ENCODE measurements at regions not wholly inside any gene's neighbourhood (a gene's known extent, or its start where the extent isn't known, plus 50 kb on each side); places are given as distances from the start of the nearest gene placed in this dataset.

- Histone ChIP-seq H3K4me3 (ENCODE audit: low read length in 2 of 2) (no peak overlapping the region), H3K27ac (ENCODE audit: low read depth in 2 of 2, low read length in 2 of 2) (no peak overlapping the region), H3K27me3 (ENCODE audit: control insufficient read depth in 2 of 2, insufficient read depth in 2 of 2, low read length in 2 of 2) (no peaks in the 10 kb centered on the region), H3K36me3 (ENCODE audit: control insufficient read depth in 2 of 2, insufficient read depth in 2 of 2, low read length in 2 of 2) (no peaks in the 10 kb centered on the region), H3K9ac (ENCODE audit: low read depth in 1 of 2, low read length in 2 of 2) (no peak overlapping the region), H3K9me3 (ENCODE audit: control insufficient read depth in 2 of 2, low read length in 2 of 2) (no peaks in the 10 kb centered on the region), H3K4me1 (ENCODE audit: control insufficient read depth in 2 of 2, insufficient read depth in 2 of 2, low read length in 2 of 2) (no peaks in the 10 kb centered on the region)
These were observed 941.0 kb upstream of the INTU start for GRCh38 chr4:126691797-126692196.

- no peaks in the 10 kb centered on the region for H3K27me3 ChIP-seq (ENCODE audit: control insufficient read depth in 2 of 2, insufficient read depth in 2 of 2, low read length in 2 of 2)
- no peaks in the 10 kb centered on the region for H3K36me3 ChIP-seq (ENCODE audit: control insufficient read depth in 2 of 2, insufficient read depth in 2 of 2, low read length in 2 of 2)
- H3K4me1 ChIP-seq (ENCODE audit: control insufficient read depth in 2 of 2, insufficient read depth in 2 of 2, low read length in 2 of 2) = no peaks in the 10 kb centered on the region
- H3K9me3 ChIP-seq (ENCODE audit: control insufficient read depth in 2 of 2, low read length in 2 of 2) = no peaks in the 10 kb centered on the region
- no peak overlapping the region for H3K27ac ChIP-seq (ENCODE audit: low read depth in 2 of 2, low read length in 2 of 2)
- H3K9ac ChIP-seq (ENCODE audit: low read depth in 1 of 2, low read length in 2 of 2) = no peak overlapping the region
- no peak overlapping the region for H3K4me3 ChIP-seq (ENCODE audit: low read length in 2 of 2)
These were observed 935.0 kb upstream of the INTU start for GRCh38 chr4:126697748-126698147.

GRCh38 chr4:126698224-126698623 lies 934.5 kb upstream of the INTU start:
- Histone ChIP-seq H3K9ac (ENCODE audit: low read depth in 1 of 2, low read length in 2 of 2) (no peak overlapping the region), H3K27me3 (ENCODE audit: control insufficient read depth in 2 of 2, insufficient read depth in 2 of 2, low read length in 2 of 2) (no peaks in the 10 kb centered on the region), H3K27ac (ENCODE audit: low read depth in 2 of 2, low read length in 2 of 2) (no peak overlapping the region), H3K36me3 (ENCODE audit: control insufficient read depth in 2 of 2, insufficient read depth in 2 of 2, low read length in 2 of 2) (no peaks in the 10 kb centered on the region), H3K4me3 (ENCODE audit: low read length in 2 of 2) (no peak overlapping the region), H3K4me1 (ENCODE audit: control insufficient read depth in 2 of 2, insufficient read depth in 2 of 2, low read length in 2 of 2) (no peaks in the 10 kb centered on the region), H3K9me3 (ENCODE audit: control insufficient read depth in 2 of 2, low read length in 2 of 2) (no peaks in the 10 kb centered on the region)

DNA sequence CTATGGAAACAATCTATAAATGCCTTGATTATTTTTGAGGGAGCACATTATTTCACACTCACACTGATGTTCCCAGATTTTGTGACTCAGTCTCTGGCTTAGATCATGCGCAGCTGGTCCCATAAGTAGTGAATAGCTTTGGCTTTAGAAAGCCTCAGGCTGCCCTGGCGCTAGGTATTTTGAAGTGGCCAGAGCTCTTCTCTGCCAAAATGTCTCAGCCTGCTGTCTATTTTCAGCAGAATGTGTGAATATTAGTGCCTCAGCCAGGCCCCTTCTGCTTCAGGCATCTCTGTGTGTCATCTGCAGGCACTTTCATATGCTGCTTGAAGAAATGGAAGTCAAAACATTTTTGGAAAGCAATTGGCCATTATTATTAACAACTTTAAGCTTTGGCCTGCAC lies 931.0 kb upstream of the INTU start:
- H3K4me3 ChIP-seq (ENCODE audit: low read length in 2 of 2) = no peak overlapping the region
- no peak overlapping the region for H3K27ac ChIP-seq (ENCODE audit: low read depth in 2 of 2, low read length in 2 of 2)
- H3K4me1 ChIP-seq (ENCODE audit: control insufficient read depth in 2 of 2, insufficient read depth in 2 of 2, low read length in 2 of 2) = no peaks in the 10 kb centered on the region
- no peaks in the 10 kb centered on the region for H3K9me3 ChIP-seq (ENCODE audit: control insufficient read depth in 2 of 2, low read length in 2 of 2)
- no peaks in the 10 kb centered on the region for H3K27me3 ChIP-seq (ENCODE audit: control insufficient read depth in 2 of 2, insufficient read depth in 2 of 2, low read length in 2 of 2)
- no peak overlapping the region for H3K9ac ChIP-seq (ENCODE audit: low read depth in 1 of 2, low read length in 2 of 2)
- H3K36me3 ChIP-seq (ENCODE audit: control insufficient read depth in 2 of 2, insufficient read depth in 2 of 2, low read length in 2 of 2) = no peaks in the 10 kb centered on the region

- Histone ChIP-seq H3K36me3 (ENCODE audit: control insufficient read depth in 2 of 2, insufficient read depth in 2 of 2, low read length in 2 of 2) (no peaks in the 10 kb centered on the region), H3K9me3 (ENCODE audit: control insufficient read depth in 2 of 2, low read length in 2 of 2) (no peaks in the 10 kb centered on the region), H3K9ac (ENCODE audit: low read depth in 1 of 2, low read length in 2 of 2) (no peak overlapping the region), H3K4me3 (ENCODE audit: low read length in 2 of 2) (no peak overlapping the region), H3K4me1 (ENCODE audit: control insufficient read depth in 2 of 2, insufficient read depth in 2 of 2, low read length in 2 of 2) (no peaks in the 10 kb centered on the region), H3K27me3 (ENCODE audit: control insufficient read depth in 2 of 2, insufficient read depth in 2 of 2, low read length in 2 of 2) (no peaks in the 10 kb centered on the region), H3K27ac (ENCODE audit: low read depth in 2 of 2, low read length in 2 of 2) (no peak overlapping the region)
These were observed 930.0 kb upstream of the INTU start for GRCh38 chr4:126702747-126703146.

DNA sequence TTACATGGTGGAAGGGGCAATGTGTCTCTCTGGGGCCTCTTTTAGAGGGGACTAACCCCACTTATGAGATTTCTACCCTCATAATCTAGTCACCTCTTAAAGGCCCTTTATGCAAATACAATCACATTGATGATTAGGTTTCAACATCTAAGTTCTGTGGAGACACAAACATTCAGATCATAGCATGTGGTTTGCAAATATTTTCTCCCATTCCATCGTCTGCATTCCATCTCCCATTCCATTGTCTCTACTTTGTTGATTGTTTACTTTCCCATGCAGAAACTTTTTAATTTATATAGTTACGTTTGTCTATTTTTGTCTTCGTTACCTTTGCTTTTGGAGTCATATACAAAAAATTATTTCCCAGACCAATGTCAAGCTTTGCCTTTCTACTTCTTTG lies 927.5 kb upstream of the INTU start:
- H3K4me1 ChIP-seq (ENCODE audit: control insufficient read depth in 2 of 2, insufficient read depth in 2 of 2, low read length in 2 of 2) = no peaks in the 10 kb centered on the region
- H3K36me3 ChIP-seq (ENCODE audit: control insufficient read depth in 2 of 2, insufficient read depth in 2 of 2, low read length in 2 of 2) = no peaks in the 10 kb centered on the region
- H3K4me3 ChIP-seq (ENCODE audit: low read length in 2 of 2) = no peak overlapping the region
- H3K9ac ChIP-seq (ENCODE audit: low read depth in 1 of 2, low read length in 2 of 2) = no peak overlapping the region
- no peaks in the 10 kb centered on the region for H3K27me3 ChIP-seq (ENCODE audit: control insufficient read depth in 2 of 2, insufficient read depth in 2 of 2, low read length in 2 of 2)
- H3K27ac ChIP-seq (ENCODE audit: low read depth in 2 of 2, low read length in 2 of 2) = no peak overlapping the region
- no peaks in the 10 kb centered on the region for H3K9me3 ChIP-seq (ENCODE audit: control insufficient read depth in 2 of 2, low read length in 2 of 2)

DNA sequence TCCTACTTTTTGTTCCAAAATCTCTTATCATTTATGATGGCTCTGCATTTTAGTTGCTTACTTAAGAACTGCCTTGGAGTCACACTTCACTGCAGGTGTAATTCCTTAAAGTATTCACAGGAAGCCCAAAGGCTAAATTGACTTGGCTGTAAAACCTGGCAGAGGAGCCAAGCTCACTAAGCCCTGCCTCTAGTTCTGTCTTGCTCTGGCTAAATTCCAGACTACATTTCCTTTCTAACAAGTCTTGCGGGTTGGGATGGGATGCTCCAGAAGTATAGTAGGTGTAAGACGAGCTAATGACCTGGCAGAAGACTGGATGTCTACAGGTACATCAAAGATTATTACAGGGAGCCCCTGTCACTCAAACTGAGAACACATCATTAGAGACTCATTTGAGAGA lies 924.0 kb upstream of the INTU start:
- Histone ChIP-seq H3K27me3 (ENCODE audit: control insufficient read depth in 2 of 2, insufficient read depth in 2 of 2, low read length in 2 of 2) (no peaks in the 10 kb centered on the region), H3K4me1 (ENCODE audit: control insufficient read depth in 2 of 2, insufficient read depth in 2 of 2, low read length in 2 of 2) (no peaks in the 10 kb centered on the region), H3K9ac (ENCODE audit: low read depth in 1 of 2, low read length in 2 of 2) (no peak overlapping the region), H3K36me3 (ENCODE audit: control insufficient read depth in 2 of 2, insufficient read depth in 2 of 2, low read length in 2 of 2) (no peaks in the 10 kb centered on the region), H3K4me3 (ENCODE audit: low read length in 2 of 2) (no peak overlapping the region), H3K27ac (ENCODE audit: low read depth in 2 of 2, low read length in 2 of 2) (no peak overlapping the region), H3K9me3 (ENCODE audit: control insufficient read depth in 2 of 2, low read length in 2 of 2) (no peaks in the 10 kb centered on the region)

DNA sequence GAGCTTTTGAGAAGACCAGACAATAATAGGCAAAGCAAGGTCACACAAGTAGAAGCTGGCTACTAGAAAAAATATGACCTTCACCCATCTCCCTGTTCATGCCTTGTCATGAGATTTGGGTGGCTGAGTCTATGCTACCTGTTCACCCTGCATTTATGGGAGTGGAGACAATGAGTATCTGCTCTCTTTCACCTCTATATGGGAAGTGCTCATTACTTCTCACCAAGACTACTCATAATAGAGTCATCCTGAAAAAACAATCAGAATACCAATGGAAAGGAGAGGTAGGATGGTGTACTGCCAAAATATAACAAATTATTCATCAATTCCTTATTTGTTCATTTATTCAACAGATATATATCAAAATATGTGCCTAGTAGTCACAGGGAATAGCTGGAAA lies 921.8 kb upstream of the INTU start:
- H3K27ac ChIP-seq (ENCODE audit: low read depth in 2 of 2, low read length in 2 of 2) = no peak overlapping the region
- no peaks in the 10 kb centered on the region for H3K9me3 ChIP-seq (ENCODE audit: control insufficient read depth in 2 of 2, low read length in 2 of 2)
- no peak overlapping the region for H3K4me3 ChIP-seq (ENCODE audit: low read length in 2 of 2)
- no peak overlapping the region for H3K9ac ChIP-seq (ENCODE audit: low read depth in 1 of 2, low read length in 2 of 2)
- H3K27me3 ChIP-seq (ENCODE audit: control insufficient read depth in 2 of 2, insufficient read depth in 2 of 2, low read length in 2 of 2) = no peaks in the 10 kb centered on the region
- H3K36me3 ChIP-seq (ENCODE audit: control insufficient read depth in 2 of 2, insufficient read depth in 2 of 2, low read length in 2 of 2) = no peaks in the 10 kb centered on the region
- H3K4me1 ChIP-seq (ENCODE audit: control insufficient read depth in 2 of 2, insufficient read depth in 2 of 2, low read length in 2 of 2) = no peaks in the 10 kb centered on the region

DNA sequence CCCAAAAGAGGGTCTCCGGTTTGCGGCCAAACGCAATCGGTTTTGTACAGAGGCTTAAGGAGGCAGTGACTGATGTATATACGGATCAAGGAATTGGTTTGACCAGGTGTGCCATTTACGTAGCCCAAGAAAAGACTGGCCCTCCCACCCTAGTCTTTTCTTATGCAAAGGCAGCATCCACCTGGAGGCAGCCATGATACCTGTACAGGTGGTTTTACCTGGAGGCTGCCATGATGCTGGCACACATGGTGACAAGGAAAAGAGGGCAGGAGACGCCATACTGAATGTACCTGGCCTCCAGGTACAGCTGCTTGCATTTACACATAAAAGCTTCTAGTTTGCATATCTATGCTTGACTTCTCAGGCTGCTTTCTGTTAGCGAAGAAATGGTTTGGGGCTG lies 917.7 kb upstream of the INTU start:
- Histone ChIP-seq H3K27me3 (ENCODE audit: control insufficient read depth in 2 of 2, insufficient read depth in 2 of 2, low read length in 2 of 2) (no peaks in the 10 kb centered on the region), H3K4me3 (ENCODE audit: low read length in 2 of 2) (no peak overlapping the region), H3K27ac (ENCODE audit: low read depth in 2 of 2, low read length in 2 of 2) (no peak overlapping the region), H3K36me3 (ENCODE audit: control insufficient read depth in 2 of 2, insufficient read depth in 2 of 2, low read length in 2 of 2) (no peaks in the 10 kb centered on the region), H3K9me3 (ENCODE audit: control insufficient read depth in 2 of 2, low read length in 2 of 2) (peaks cover 0 to 3% of the 10 kb centered on the region in 2 donors), H3K9ac (ENCODE audit: low read depth in 1 of 2, low read length in 2 of 2) (no peak overlapping the region), H3K4me1 (ENCODE audit: control insufficient read depth in 2 of 2, insufficient read depth in 2 of 2, low read length in 2 of 2) (no peaks in the 10 kb centered on the region)

DNA sequence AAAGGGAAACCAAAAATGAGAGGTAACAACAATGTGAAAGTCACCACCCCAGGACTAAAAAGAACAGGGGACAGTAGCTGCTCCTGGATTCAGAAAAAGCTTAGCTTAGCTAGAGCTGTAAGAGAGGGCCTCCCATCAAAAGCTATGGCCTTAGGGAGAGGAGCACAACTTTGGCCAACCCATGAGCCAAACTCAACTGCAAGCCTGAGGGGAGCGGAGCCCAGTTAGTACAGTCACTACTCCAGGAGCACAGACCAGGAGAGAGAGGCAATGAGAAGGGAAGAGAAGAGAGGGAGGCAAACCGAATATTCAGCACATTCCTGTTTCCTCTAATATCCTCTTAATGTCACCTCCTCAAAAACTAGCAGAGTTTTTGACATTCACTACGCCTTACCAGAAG lies 917.1 kb upstream of the INTU start:
- no peaks in the 10 kb centered on the region for H3K36me3 ChIP-seq (ENCODE audit: control insufficient read depth in 2 of 2, insufficient read depth in 2 of 2, low read length in 2 of 2)
- H3K27ac ChIP-seq (ENCODE audit: low read depth in 2 of 2, low read length in 2 of 2) = no peak overlapping the region
- no peaks in the 10 kb centered on the region for H3K4me1 ChIP-seq (ENCODE audit: control insufficient read depth in 2 of 2, insufficient read depth in 2 of 2, low read length in 2 of 2)
- H3K9me3 ChIP-seq (ENCODE audit: control insufficient read depth in 2 of 2, low read length in 2 of 2) = peaks cover 0 to 3% of the 10 kb centered on the region in 2 donors
- H3K27me3 ChIP-seq (ENCODE audit: control insufficient read depth in 2 of 2, insufficient read depth in 2 of 2, low read length in 2 of 2) = no peaks in the 10 kb centered on the region
- no peak overlapping the region for H3K4me3 ChIP-seq (ENCODE audit: low read length in 2 of 2)
- no peak overlapping the region for H3K9ac ChIP-seq (ENCODE audit: low read depth in 1 of 2, low read length in 2 of 2)

- Histone ChIP-seq H3K9ac (ENCODE audit: low read depth in 1 of 2, low read length in 2 of 2) (no peak overlapping the region), H3K4me1 (ENCODE audit: control insufficient read depth in 2 of 2, insufficient read depth in 2 of 2, low read length in 2 of 2) (no peaks in the 10 kb centered on the region), H3K27ac (ENCODE audit: low read depth in 2 of 2, low read length in 2 of 2) (no peak overlapping the region), H3K36me3 (ENCODE audit: control insufficient read depth in 2 of 2, insufficient read depth in 2 of 2, low read length in 2 of 2) (no peaks in the 10 kb centered on the region), H3K9me3 (ENCODE audit: control insufficient read depth in 2 of 2, low read length in 2 of 2) (peaks cover 0 to 5% of the 10 kb centered on the region in 2 donors), H3K4me3 (ENCODE audit: low read length in 2 of 2) (no peak overlapping the region), H3K27me3 (ENCODE audit: control insufficient read depth in 2 of 2, insufficient read depth in 2 of 2, low read length in 2 of 2) (no peaks in the 10 kb centered on the region)
These were observed 914.6 kb upstream of the INTU start for GRCh38 chr4:126718136-126718535.

Measured in mucosa of rectum (tissue), 2 donors.